Adrenal gland (tissue), 9 donors: ENCODE measurements at regions not wholly inside any gene's neighbourhood (a gene's known extent, or its start where the extent isn't known, plus 50 kb on each side); places are given as distances from the start of the nearest gene placed in this dataset.

Experiments used
- DNase-seq, 7 donors: peaks; one replicate each; pipeline ENCODE4 v3.0.0-alpha.2; 2019 to 2020
- H3K27ac ChIP-seq, 5 donors: fragments of 200-600 bp; sonication (generic) in 4 of 5; 1 replicate in 3 of 5; 2 replicates in 2 of 5; pipeline versions ENCODE4 v1.5.1 to v1.8.0; 2016 to 2020; ENCODE audit warnings: mild to moderate bottlenecking in 1 of 5
- H3K27me3 ChIP-seq: fragments of 200-600 bp; 2 replicates; pipeline ENCODE4 v1.8.0; 2021
- H3K36me3 ChIP-seq, 2 donors: fragments of 200-600 bp; replicated peaks in 1 of 2; 1 replicate in 1 of 2; 2 replicates in 1 of 2; pipeline versions ENCODE4 v1.5.1 to v1.8.0; 2018 to 2022
- H3K4me1 ChIP-seq, 2 donors: fragments of 200-600 bp; replicated peaks in 1 of 2; 1 replicate in 1 of 2; 2 replicates in 1 of 2; pipeline versions ENCODE4 v1.5.1 to v1.8.0; 2018 to 2021
- H3K4me3 ChIP-seq, 4 donors: fragments of 200-600 bp; sonication (generic) in 3 of 4; one replicate each; pipeline ENCODE4 v1.5.1; 2016 to 2018
- H3K9me3 ChIP-seq, 3 donors: fragments of 200-600 bp; sonication (generic) in 1 of 3; replicated peaks in 1 of 3; 1 replicate in 2 of 3; 2 replicates in 1 of 3; pipeline versions ENCODE4 v1.5.1 to v1.8.0; 2016 to 2021
- POLR2A ChIP-seq, 2 donors: fragments of 450-650 bp; IDR thresholded peaks; one replicate each; pipeline ENCODE4 v1.6.1; 2017; ENCODE audit warnings: antibody characterized with exemption in 2 of 2, mild to moderate bottlenecking in 2 of 2, moderate library complexity in 1 of 2
- WGBS, 4 donors: extraction: QIAGEN DNeasy Blood & Tissue Kit in 2 of 4; methylation state at CpG; one replicate each; pipeline versions ENCODE4 v1.1.5 to v1.1.7; 2013 to 2017; 5-methylcytosine and 5-hydroxymethylcytosine counted together
- intact Hi-C, 2 donors: fragments of 100-400 bp; cut with DNase I; formaldehyde crosslinking; loops; one replicate each; pipeline versions ENCODE4 v1.14.1 to v1.15.0; 2022 to 2023
- TF ChIP-seq, protein P1 (sequence below), 6 experiments: fragments of 450-650 bp in 4 of 6; fragments of 200-600 bp in 2 of 6; sonication (generic) in 1 of 6; IDR thresholded peaks; 1 replicate in 5 of 6; 2 replicates in 1 of 6; pipeline versions ENCODE4 v1.5.1 to v1.8.0; 2016 to 2021; ENCODE audit warnings: antibody characterized with exemption in 6 of 6, mild to moderate bottlenecking in 2 of 6, moderate library complexity in 1 of 6
- donor health status: healthy with polysubstance abuse.
- donor health status: Bipolar disorder and iron deficiency.
- donor health status: DM: yes; HTN: yes; CAD: no.
- donor health status: DM: no; HTN: no; CAD: no.
- donor health status: DM: no; HTN: no; CAD: no.

DNA sequence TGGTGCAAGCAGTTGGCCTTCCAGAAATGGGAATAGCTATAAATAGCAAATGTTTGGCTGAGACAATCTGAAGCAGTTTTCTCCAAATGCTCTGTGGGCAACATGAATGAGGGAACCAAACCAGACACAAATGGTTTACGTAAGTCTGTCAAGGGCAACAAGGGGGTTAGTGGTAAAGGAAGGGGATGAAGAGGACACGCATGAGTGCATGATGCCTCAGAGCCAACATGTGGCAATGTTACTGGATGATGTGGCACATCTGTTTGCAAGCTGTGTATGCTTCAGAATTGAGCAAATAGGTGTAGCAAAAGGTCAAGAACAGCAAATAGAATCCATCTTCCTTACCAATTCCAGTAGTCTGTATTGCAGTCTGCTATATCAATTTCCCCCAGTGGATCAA lies 76.3 kb upstream of the LMO4 start:
- no peak for DNase-seq
- TF ChIP-seq, protein P1, sequence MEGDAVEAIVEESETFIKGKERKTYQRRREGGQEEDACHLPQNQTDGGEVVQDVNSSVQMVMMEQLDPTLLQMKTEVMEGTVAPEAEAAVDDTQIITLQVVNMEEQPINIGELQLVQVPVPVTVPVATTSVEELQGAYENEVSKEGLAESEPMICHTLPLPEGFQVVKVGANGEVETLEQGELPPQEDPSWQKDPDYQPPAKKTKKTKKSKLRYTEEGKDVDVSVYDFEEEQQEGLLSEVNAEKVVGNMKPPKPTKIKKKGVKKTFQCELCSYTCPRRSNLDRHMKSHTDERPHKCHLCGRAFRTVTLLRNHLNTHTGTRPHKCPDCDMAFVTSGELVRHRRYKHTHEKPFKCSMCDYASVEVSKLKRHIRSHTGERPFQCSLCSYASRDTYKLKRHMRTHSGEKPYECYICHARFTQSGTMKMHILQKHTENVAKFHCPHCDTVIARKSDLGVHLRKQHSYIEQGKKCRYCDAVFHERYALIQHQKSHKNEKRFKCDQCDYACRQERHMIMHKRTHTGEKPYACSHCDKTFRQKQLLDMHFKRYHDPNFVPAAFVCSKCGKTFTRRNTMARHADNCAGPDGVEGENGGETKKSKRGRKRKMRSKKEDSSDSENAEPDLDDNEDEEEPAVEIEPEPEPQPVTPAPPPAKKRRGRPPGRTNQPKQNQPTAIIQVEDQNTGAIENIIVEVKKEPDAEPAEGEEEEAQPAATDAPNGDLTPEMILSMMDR (IDR thresholded peaks at IDR 0.05): no peak
- no peak for TF ChIP-seq POLR2A (IDR thresholded peaks at IDR 0.05)
- no peaks in the 10 kb centered on the region for H3K27me3 ChIP-seq
- H3K9me3 ChIP-seq: no peaks in the 10 kb centered on the region
- H3K27ac ChIP-seq: no peak overlapping the region
- intact Hi-C loops: no loop called here
- WGBS, 4 donors: 67 to 77% (median 73%) methylated on average over 2 of the region's 2 CpGs
- no peak overlapping the region for H3K4me3 ChIP-seq
- no peaks in the 10 kb centered on the region for H3K4me1 ChIP-seq
- no peaks in the 10 kb centered on the region for H3K36me3 ChIP-seq

DNA sequence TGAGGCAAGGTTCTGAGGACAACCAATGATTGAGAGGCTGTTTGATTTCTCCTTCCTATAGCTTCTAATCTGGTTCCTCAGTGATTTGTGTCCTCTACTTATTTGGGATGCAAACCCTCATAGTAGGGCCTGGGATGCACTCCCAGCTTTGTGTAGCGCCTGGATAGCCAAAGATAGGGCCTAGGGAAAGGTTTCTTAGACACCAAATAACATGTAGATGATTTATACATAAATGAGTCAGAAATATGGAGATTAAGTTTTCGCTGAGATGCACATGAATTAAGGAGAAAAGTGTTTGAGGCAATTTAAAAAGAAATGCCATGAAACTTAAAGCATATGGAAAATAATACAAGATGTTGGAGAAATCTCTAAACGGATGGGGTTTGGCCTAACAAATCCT lies 66.0 kb upstream of the LMO4 start:
- H3K36me3 ChIP-seq: no peaks in the 10 kb centered on the region
- no peak overlapping the region for H3K27ac ChIP-seq
- no peak overlapping the region for H3K4me3 ChIP-seq
- no peaks in the 10 kb centered on the region for H3K4me1 ChIP-seq
- no peaks in the 10 kb centered on the region for H3K27me3 ChIP-seq
- no peaks in the 10 kb centered on the region for H3K9me3 ChIP-seq
- WGBS, 4 donors: 75 to 79% (median 78%) methylated on average over 3 of the region's 3 CpGs
- no peak for DNase-seq
- TF ChIP-seq POLR2A (IDR thresholded peaks at IDR 0.05): no peak
- TF ChIP-seq, protein P1 (IDR thresholded peaks at IDR 0.05): no peak
- intact Hi-C loops: no loop called here

- no peaks in the 10 kb centered on the region for H3K36me3 ChIP-seq
- DNase-seq: no peak
- no peaks in the 10 kb centered on the region for H3K9me3 ChIP-seq
- intact Hi-C loops: no loop called here
- H3K4me1 ChIP-seq: no peaks in the 10 kb centered on the region
- WGBS, 4 donors: 66 to 83% (median 70%) methylated on average over 2 of the region's 2 CpGs
- no peak for TF ChIP-seq POLR2A (IDR thresholded peaks at IDR 0.05)
- TF ChIP-seq, protein P1 (IDR thresholded peaks at IDR 0.05): no peak
- H3K27me3 ChIP-seq: no peaks in the 10 kb centered on the region
- H3K4me3 ChIP-seq: no peak overlapping the region
- no peak overlapping the region for H3K27ac ChIP-seq
Observed at GRCh38 chr1:87263281-87263680, 65.4 kb upstream of the LMO4 start.

GRCh38 chr1:87263785-87264184 lies 64.9 kb upstream of the LMO4 start:
- H3K4me1 ChIP-seq: no peaks in the 10 kb centered on the region
- intact Hi-C loops: no loop called here
- no peaks in the 10 kb centered on the region for H3K27me3 ChIP-seq
- H3K36me3 ChIP-seq: no peaks in the 10 kb centered on the region
- TF ChIP-seq, protein P1 (IDR thresholded peaks at IDR 0.05): no peak
- TF ChIP-seq POLR2A (IDR thresholded peaks at IDR 0.05): no peak
- no peak overlapping the region for H3K4me3 ChIP-seq
- no peak overlapping the region for H3K27ac ChIP-seq
- H3K9me3 ChIP-seq: no peaks in the 10 kb centered on the region
- DNase-seq: no peak
